ENCODE measurements at regions not wholly inside any gene's neighbourhood (a gene's known extent, or its start where the extent isn't known, plus 50 kb on each side); places are given as distances from the start of the nearest gene placed in this dataset.

- H3K9ac ChIP-seq (replicated peaks; ENCODE audit: extremely low read depth, insufficient read depth, low read length), result no peak overlapping the region
- no peaks in the 10 kb centered on the region for H3K36me3 ChIP-seq (ENCODE audit: control insufficient read depth in 2 of 2, extremely low read depth in 1 of 2, insufficient read depth in 2 of 2, low read length in 2 of 2)
- H3K79me2 ChIP-seq (ENCODE audit: control insufficient read depth, insufficient read depth, low read length), result no peaks in the 10 kb centered on the region
- H3K4me1 ChIP-seq (ENCODE audit: control insufficient read depth, extremely low read depth, insufficient read depth, low read length), result no peaks in the 10 kb centered on the region
- H3K4me2 ChIP-seq (ENCODE audit: insufficient read depth, low read length), result no peak overlapping the region
- H4K20me1 ChIP-seq (replicated peaks; ENCODE audit: control insufficient read depth, extremely low read depth, insufficient read depth, low read length), result no peaks in the 10 kb centered on the region
- no peak for TF ChIP-seq POLR2AphosphoS5 (IDR thresholded peaks at IDR 0.05; ENCODE audit: insufficient read depth, low read depth, low read length)
- TF ChIP-seq JUN (IDR thresholded peaks at IDR 0.05; ENCODE audit: borderline replicate concordance, insufficient read depth, insufficient read length, low read depth), result no peak
- TF ChIP-seq CTCF (IDR thresholded peaks at IDR 0.05; ENCODE audit: extremely low read depth in 1 of 2, insufficient read depth in 1 of 2, low read depth in 1 of 2, low read length in 2 of 2), result no peak
- no peak for TF ChIP-seq MYC (IDR thresholded peaks at IDR 0.05; ENCODE audit: low read depth, low read length)
- TF ChIP-seq FOS (IDR thresholded peaks at IDR 0.05; ENCODE audit: borderline replicate concordance, insufficient read depth, low read length), result no peak
- no peak for TF ChIP-seq POLR2A (IDR thresholded peaks at IDR 0.05; ENCODE audit: low read depth, low read length)
- TF ChIP-seq EZH2 (IDR thresholded peaks at IDR 0.05; ENCODE audit: borderline replicate concordance, low read depth, low read length, severe bottlenecking), result no peak
- TF ChIP-seq GATA2 (IDR thresholded peaks at IDR 0.05; ENCODE audit: insufficient read depth, insufficient read length, low read depth, low read length), result no peak
- TF ChIP-seq MAX (IDR thresholded peaks at IDR 0.05; ENCODE audit: insufficient read depth, insufficient read length), result no peak
- H3K4me3 ChIP-seq (replicated peaks in 1 of 3; ENCODE audit: insufficient read depth in 1 of 3, low read depth in 1 of 3, low read length in 3 of 3), result no peak overlapping the region
- CTCF ChIA-PET, result no interaction called here
- H3K27ac ChIP-seq (ENCODE audit: insufficient read depth, low read depth, low read length), result no peak overlapping the region
- dilution Hi-C loops (cut with MboI; ENCODE audit: extremely low pct_ligation_motif_present, low sequenced_read_pairs) (no loop called here), intact Hi-C loops (cut with micrococcal nuclease) (no loop called here)
- H3K27me3 ChIP-seq (ENCODE audit: control insufficient read depth in 2 of 2, insufficient read depth in 2 of 2, low read length in 2 of 2), result no peaks in the 10 kb centered on the region
- FAIRE-seq, result no peak
- BruUV-seq (replicated peaks), result no TSS peak
- POLR2A ChIA-PET, result no interaction called here
- peaks cover 2% of the 10 kb centered on the region for H3K9me3 ChIP-seq (replicated peaks; ENCODE audit: control insufficient read depth, insufficient read depth, low read length)
- no peak overlapping the region for H2AFZ ChIP-seq (ENCODE audit: low read depth, low read length)
- no peaks in the 10 kb centered on the region for H3K9me1 ChIP-seq (replicated peaks; ENCODE audit: control insufficient read depth, extremely low read depth, insufficient read depth, low read length)
- no peak for DNase-seq (ENCODE audit: low read depth, low spot score)
Observed at GRCh38 chr12:127749416-127749815, 517.6 kb upstream of the TMEM132C start.

Data from endothelial cell of umbilical vein (primary cell).